Neural cell (in vitro differentiated cells): ENCODE measurements at regions not wholly inside any gene's neighbourhood (a gene's known extent, or its start where the extent isn't known, plus 50 kb on each side); places are given as distances from the start of the nearest gene placed in this dataset.

Experiments
- H2AFZ ChIP-seq: fragments of 200-600, 300-800 bp; sonication (generic), shearing (Covaris generic); 2 replicates; pipeline ENCODE4 v1.6.0; 2014; ENCODE audit warnings: low read depth, mild to moderate bottlenecking, antibody characterized with exemption, low read length, moderate library complexity
- H3F3A ChIP-seq: fragments of 200-600 bp; shearing (Covaris generic); 2 replicates; pipeline ENCODE4 v1.6.1; 2016; ENCODE audit warnings: mild to moderate bottlenecking, moderate library complexity, mixed read lengths, antibody characterized with exemption, low read length; ENCODE audit not compliant: insufficient read depth, poor library complexity, severe bottlenecking
- H3K27ac ChIP-seq: fragments of 200-600, 300-800 bp; sonication (generic), shearing (Covaris generic); 2 replicates; pipeline ENCODE4 v1.5.1; 2014; ENCODE audit warnings: mild to moderate bottlenecking, low read length, moderate library complexity
- H3K27me3 ChIP-seq: fragments of 300-800, 200-600 bp; sonication (generic), shearing (Covaris generic); 2 replicates; pipeline ENCODE4 v1.6.0; 2014; ENCODE audit warnings: mild to moderate bottlenecking, low read depth, low read length, moderate library complexity; ENCODE audit not compliant: insufficient read depth
- H3K36me3 ChIP-seq: fragments of 300-800, 200-600 bp; sonication (generic), shearing (Covaris generic); 2 replicates; pipeline ENCODE4 v1.5.1; 2014; ENCODE audit warnings: mild to moderate bottlenecking, antibody characterized with exemption, low read length, moderate library complexity; ENCODE audit not compliant: insufficient read depth
- H3K4me2 ChIP-seq: fragments of 300-800, 200-600 bp; sonication (generic), shearing (Covaris generic); 2 replicates; pipeline ENCODE4 v1.6.0; 2014; ENCODE audit warnings: mild to moderate bottlenecking, low read length
- H3K4me3 ChIP-seq: fragments of 300-800, 200-600 bp; sonication (generic), shearing (Covaris generic); 2 replicates; pipeline ENCODE4 v1.5.1; 2014; ENCODE audit warnings: mild to moderate bottlenecking, low read length, moderate library complexity
- H3K79me2 ChIP-seq: fragments of 200-600 bp; shearing (Covaris generic); replicated peaks from 2 replicates; pipeline ENCODE4 v1.6.0; 2014; ENCODE audit warnings: mild to moderate bottlenecking, low read length, moderate library complexity; ENCODE audit not compliant: insufficient read depth
- H3K9ac ChIP-seq: fragments of 300-800, 200-600 bp; sonication (generic), shearing (Covaris generic); 2 replicates; pipeline ENCODE4 v1.6.1; 2016; ENCODE audit warnings: mild to moderate bottlenecking, low read length, mixed read lengths
- H3K9me2 ChIP-seq: fragments of 200-600 bp; shearing (Covaris generic); 2 replicates; pipeline ENCODE4 v1.6.1; 2016; ENCODE audit warnings: mild to moderate bottlenecking, low read length, mixed read lengths; ENCODE audit not compliant: insufficient read depth
- H3K9me3 ChIP-seq: fragments of 200-600, 300-800 bp; sonication (generic), shearing (Covaris generic); 2 replicates; pipeline ENCODE4 v1.6.1; 2016; ENCODE audit warnings: mild to moderate bottlenecking, mixed run types, low read length, moderate library complexity, mixed read lengths
- H4K20me1 ChIP-seq: fragments of 200-600 bp; shearing (Covaris generic); 2 replicates; pipeline ENCODE4 v1.6.1; 2016; ENCODE audit warnings: mild to moderate bottlenecking, mixed run types; ENCODE audit not compliant: insufficient read depth
- CTCF ChIP-seq: fragments of 450-650 bp; IDR thresholded peaks from 2 replicates; pipeline ENCODE4 v1.5.1; 2014; ENCODE audit warnings: antibody characterized with exemption, mild to moderate bottlenecking, moderate library complexity; ENCODE audit not compliant: poor library complexity, severe bottlenecking
- EP300 ChIP-seq: fragments of 450-650 bp; conservative IDR thresholded peaks from 2 replicates; pipeline ENCODE4 v1.6.1; 2014; ENCODE audit warnings: antibody characterized with exemption, mild to moderate bottlenecking, moderate library complexity; ENCODE audit not compliant: poor library complexity, severe bottlenecking
- EZH2 ChIP-seq: fragments of 200-600, 300-800 bp; shearing (Covaris generic), sonication (generic); IDR thresholded peaks from 2 replicates; pipeline ENCODE4 v1.6.1; 2014; ENCODE audit warnings: antibody characterized with exemption, low read length, borderline replicate concordance, mild to moderate bottlenecking; ENCODE audit not compliant: insufficient read depth, poor library complexity, severe bottlenecking
- MXI1 ChIP-seq: fragments of 450-650 bp; conservative IDR thresholded peaks from 2 replicates; pipeline ENCODE4 v1.6.1; 2014; ENCODE audit warnings: antibody characterized with exemption, mild to moderate bottlenecking; ENCODE audit not compliant: poor library complexity, severe bottlenecking
- POLR2AphosphoS5 ChIP-seq: IDR thresholded peaks from 2 replicates; pipeline ENCODE4 v1.6.1; 2012
- RAD21 ChIP-seq: fragments of 450-650 bp; conservative IDR thresholded peaks from 2 replicates; pipeline ENCODE4 v1.6.1; 2014; ENCODE audit warnings: antibody characterized with exemption, mild to moderate bottlenecking, moderate library complexity
- REST ChIP-seq: IDR thresholded peaks from 2 replicates; pipeline ENCODE4 v1.6.1; 2012; ENCODE audit warnings: borderline replicate concordance
- SMC3 ChIP-seq: fragments of 450-650 bp; conservative IDR thresholded peaks from 2 replicates; pipeline ENCODE4 v1.6.1; 2014; ENCODE audit warnings: antibody characterized with exemption, mild to moderate bottlenecking, moderate library complexity; ENCODE audit not compliant: poor library complexity
- TAF1 ChIP-seq: IDR thresholded peaks from 2 replicates; pipeline ENCODE4 v1.6.1; 2012; ENCODE audit warnings: low read depth

- Histone ChIP-seq H3K9ac (no peak overlapping the region), H3K4me2 (no peak overlapping the region), H3K4me3 (no peak overlapping the region), H3K9me3 (no peaks in the 10 kb centered on the region), H3K27ac (no peak overlapping the region), H3K27me3 (no peaks in the 10 kb centered on the region), H2AFZ (no peak overlapping the region), H4K20me1 (no peaks in the 10 kb centered on the region), H3K9me2 (no peaks in the 10 kb centered on the region), H3F3A (no peaks in the 10 kb centered on the region), H3K79me2 (no peaks in the 10 kb centered on the region), H3K36me3 (no peaks in the 10 kb centered on the region)
- TF ChIP-seq TAF1 (no peak), RAD21 (no peak), CTCF (no peak), MXI1 (no peak), SMC3 (no peak), REST (no peak), EP300 (no peak), POLR2AphosphoS5 (no peak), EZH2 (no peak)
Observed at GRCh38 chr3:64961301-64961700, 273.5 kb upstream of the ADAMTS9 start.

- Histone ChIP-seq H3K4me3 (no peak overlapping the region), H3K9ac (no peak overlapping the region), H3K79me2 (no peaks in the 10 kb centered on the region), H3K36me3 (no peaks in the 10 kb centered on the region), H3K27me3 (no peaks in the 10 kb centered on the region), H3K9me2 (no peaks in the 10 kb centered on the region), H3K27ac (no peak overlapping the region), H3K9me3 (no peaks in the 10 kb centered on the region), H2AFZ (no peak overlapping the region), H3K4me2 (no peak overlapping the region), H3F3A (no peaks in the 10 kb centered on the region), H4K20me1 (no peaks in the 10 kb centered on the region)
- TF ChIP-seq EZH2: no peak
Observed at GRCh38 chr3:64958199-64958843, 270.5 kb upstream of the ADAMTS9 start.
